WERI-Rb-1 (cell line): ENCODE measurements at regions not wholly inside any gene's neighbourhood (a gene's known extent, or its start where the extent isn't known, plus 50 kb on each side); places are given as distances from the start of the nearest gene placed in this dataset.

Experiments used
- DNase-seq: peaks from one replicate; pipeline ENCODE4 v3.0.0-alpha.2; 2020
- H3K27ac ChIP-seq: fragments of 250-450 bp; sonication (Bioruptor Pico); 2 replicates; pipeline ENCODE4 v1.5.1; 2020; ENCODE audit warnings: mild to moderate bottlenecking, moderate library complexity
- H3K27me3 ChIP-seq: fragments of 250-450 bp; sonication (Bioruptor Pico); 2 replicates; pipeline ENCODE4 v1.5.1; 2021; ENCODE audit warnings: mild to moderate bottlenecking, low read depth, moderate library complexity; ENCODE audit not compliant: insufficient read depth, severe bottlenecking
- H3K36me3 ChIP-seq: fragments of 250-450 bp; sonication (Bioruptor Pico); 2 replicates; pipeline ENCODE4 v1.5.1; 2020; ENCODE audit warnings: mild to moderate bottlenecking, moderate library complexity
- H3K4me3 ChIP-seq: 2 replicates; pipeline ENCODE4 v1.5.1; 2011; ENCODE audit warnings: low read depth, mild to moderate bottlenecking, control low read depth, low read length
- H3K9me3 ChIP-seq: fragments of 250-450 bp; sonication (Bioruptor Pico); 2 replicates; pipeline ENCODE4 v1.5.1; 2021; ENCODE audit warnings: mild to moderate bottlenecking, moderate library complexity; ENCODE audit not compliant: severe bottlenecking
- CTCF ChIP-seq: IDR thresholded peaks from 2 replicates; pipeline ENCODE4 v1.5.1; 2011; ENCODE audit warnings: low read depth, mild to moderate bottlenecking, control low read depth, inconsistent platforms, low read length

GRCh38 chr19:33926306-33926705 lies 129.6 kb downstream of the KCTD15 start:
- Histone ChIP-seq H3K36me3 (no peaks in the 10 kb centered on the region), H3K4me3 (no peak overlapping the region), H3K9me3 (no peaks in the 10 kb centered on the region), H3K27me3 (no peaks in the 10 kb centered on the region), H3K27ac (no peak overlapping the region)
- no peak for DNase-seq
- no peak for TF ChIP-seq CTCF

GRCh38 chr19:33927789-33928457 lies 131.3 kb downstream of the KCTD15 start:
- no peak for TF ChIP-seq CTCF
- Histone ChIP-seq H3K9me3 (no peaks in the 10 kb centered on the region), H3K27ac (no peak overlapping the region), H3K36me3 (no peaks in the 10 kb centered on the region), H3K27me3 (no peaks in the 10 kb centered on the region), H3K4me3 (no peak overlapping the region)
- no peak for DNase-seq

GRCh38 chr19:33928458-33928950 lies 131.8 kb downstream of the KCTD15 start:
- Histone ChIP-seq H3K9me3 (peaks cover under 1% of the 10 kb centered on the region), H3K27me3 (no peaks in the 10 kb centered on the region), H3K36me3 (no peaks in the 10 kb centered on the region), H3K27ac (no peak overlapping the region), H3K4me3 (no peak overlapping the region)
- TF ChIP-seq CTCF: no peak
- no peak for DNase-seq

- Histone ChIP-seq H3K27me3 (no peaks in the 10 kb centered on the region), H3K36me3 (no peaks in the 10 kb centered on the region), H3K9me3 (peaks cover 8% of the 10 kb centered on the region), H3K4me3 (no peak overlapping the region), H3K27ac (no peak overlapping the region)
- no peak for TF ChIP-seq CTCF
- no peak for DNase-seq
Measured at GRCh38 chr19:33933931-33934330, 137.3 kb downstream of the KCTD15 start.

GRCh38 chr19:33938821-33939220 lies 142.2 kb downstream of the KCTD15 start:
- Histone ChIP-seq H3K27me3 (no peaks in the 10 kb centered on the region), H3K36me3 (no peaks in the 10 kb centered on the region), H3K4me3 (no peak overlapping the region), H3K27ac (no peak overlapping the region), H3K9me3 (peaks cover 5% of the 10 kb centered on the region)
- TF ChIP-seq CTCF: no peak
- DNase-seq: no peak

GRCh38 chr19:33941133-33941532 lies 144.5 kb downstream of the KCTD15 start:
- no peaks in the 10 kb centered on the region for H3K36me3 ChIP-seq
- H3K27me3 ChIP-seq: no peaks in the 10 kb centered on the region
- no peak overlapping the region for H3K27ac ChIP-seq
- no peaks in the 10 kb centered on the region for H3K9me3 ChIP-seq
- DNase-seq: no peak
- no peak for TF ChIP-seq CTCF
- no peak overlapping the region for H3K4me3 ChIP-seq
